GM21825 (cell line): ENCODE measurements at regions not wholly inside any gene's neighbourhood (a gene's known extent, or its start where the extent isn't known, plus 50 kb on each side); places are given as distances from the start of the nearest gene placed in this dataset.
"Not testable (repeated sequence)": the region's sequence is repeated elsewhere in the genome, so short reads cannot be mapped to it uniquely, and the experiment has no call there.

Source experiments
- ATAC-seq: cut with Tn5 transposase; IDR thresholded peaks from one replicate; pipeline ENCODE4 v1.9.1; 2021; ENCODE audit warnings: mild to moderate bottlenecking, moderate library complexity; ENCODE audit not compliant: unreplicated experiment

DNA sequence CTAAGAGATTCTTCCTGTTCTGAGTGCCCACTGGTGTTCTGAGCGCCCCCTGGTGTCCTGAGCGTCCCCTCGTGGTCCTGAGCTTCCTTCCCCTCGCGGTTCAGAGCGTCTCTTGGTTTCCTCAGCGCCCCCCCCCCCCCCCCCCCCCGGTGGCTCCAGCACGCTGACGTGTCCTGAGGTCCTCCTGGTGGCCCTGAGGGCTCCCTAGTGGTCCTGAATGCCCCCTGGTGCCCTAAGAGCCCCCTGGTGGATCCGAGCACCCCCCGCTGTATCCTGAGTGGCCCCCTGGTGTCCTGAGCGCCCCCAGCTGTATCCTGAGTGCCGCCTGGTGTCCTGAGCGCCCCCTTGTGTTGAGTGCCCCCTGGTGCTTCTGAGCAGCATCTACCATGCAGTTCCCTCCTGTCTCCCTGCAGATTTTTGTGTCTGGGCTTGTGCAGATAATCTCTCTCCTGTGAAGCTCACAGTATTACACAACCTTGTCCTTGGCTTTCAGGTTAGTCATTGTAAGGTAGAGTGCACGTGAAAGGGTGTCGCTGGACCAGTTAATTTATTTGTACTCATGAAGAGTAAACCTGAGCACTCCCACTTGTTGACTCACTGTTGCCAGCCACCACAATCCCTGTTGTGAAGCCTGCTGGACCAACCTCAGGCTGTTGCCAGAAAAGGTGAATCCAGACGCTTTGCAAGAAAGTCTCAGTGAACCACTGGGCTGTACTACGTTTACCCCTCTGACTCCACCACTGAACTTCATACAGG lies 1168.4 kb downstream of the TMEM121 start:
- ATAC-seq: peak; percentile 59

DNA sequence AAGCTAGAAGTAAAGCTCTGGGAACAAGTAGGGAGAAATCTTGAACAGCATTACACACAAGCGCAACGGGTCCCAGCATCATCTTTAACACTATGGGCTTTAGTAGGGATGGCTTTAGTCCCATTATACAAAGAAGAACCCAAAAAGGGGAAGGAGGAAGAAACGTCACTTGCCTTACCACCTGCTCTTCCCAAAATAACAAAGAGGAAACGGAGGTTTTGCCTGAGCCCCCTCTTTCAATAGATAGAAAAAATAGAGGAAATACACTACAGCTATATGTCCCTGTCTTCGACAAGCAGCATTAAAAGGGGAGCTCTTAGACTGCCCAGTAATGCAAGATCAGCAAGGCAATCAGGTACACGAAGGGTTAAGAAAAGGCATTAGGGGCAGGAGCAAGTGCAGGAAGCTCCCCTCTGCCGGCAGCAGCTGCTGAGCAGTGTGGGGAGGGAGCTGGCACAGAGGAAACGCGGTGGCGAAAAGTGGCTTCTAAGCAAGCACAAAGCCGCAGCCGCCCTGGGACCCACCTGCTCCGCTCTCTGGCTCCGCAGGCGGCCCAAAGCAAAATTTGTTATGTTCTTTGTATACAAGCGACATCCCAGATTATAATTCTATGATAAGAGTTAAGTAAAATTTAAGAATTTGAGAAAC lies 1172.4 kb downstream of the TMEM121 start:
- ATAC-seq: not testable (repeated sequence)

DNA sequence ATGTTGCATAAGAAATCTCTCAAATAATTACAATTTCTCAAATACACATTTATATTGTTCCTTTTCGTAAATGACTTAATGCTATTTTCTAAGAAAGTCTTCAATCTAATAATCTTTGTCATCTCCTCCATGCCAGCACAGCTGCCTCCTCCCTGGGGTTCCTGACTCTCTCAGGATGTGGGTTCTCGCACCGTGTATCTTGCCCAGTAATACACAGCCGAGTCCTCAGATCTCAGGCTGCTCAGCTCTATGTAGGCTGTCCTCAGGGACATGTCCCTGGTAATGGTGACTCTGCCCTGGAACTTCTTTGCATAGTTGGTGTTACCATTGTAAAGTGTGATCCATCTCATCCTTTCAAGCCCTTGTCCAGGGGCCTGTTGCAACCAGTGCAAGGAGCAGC lies 1177.3 kb downstream of the TMEM121 start:
- ATAC-seq: not testable (repeated sequence)

DNA sequence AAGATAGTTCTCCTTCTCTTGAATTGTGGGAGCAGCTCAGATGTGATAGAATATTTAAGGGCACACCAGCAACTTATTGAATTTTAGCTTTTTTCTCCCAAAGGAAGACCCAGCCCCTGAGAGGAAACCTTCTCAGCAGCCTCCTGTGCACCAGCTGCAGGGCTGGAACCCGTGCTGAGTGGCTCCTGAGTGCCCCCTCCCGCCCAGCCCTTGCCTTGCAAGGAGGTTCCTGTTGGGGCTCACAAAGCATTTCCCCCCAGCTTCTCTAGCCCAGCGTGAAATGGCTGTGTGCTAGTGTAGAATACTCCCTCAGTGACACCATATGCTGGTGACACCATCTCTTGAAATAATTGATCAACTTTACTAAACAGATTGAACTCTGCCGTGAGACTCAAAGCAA lies 1180.1 kb downstream of the TMEM121 start:
- ATAC-seq: not testable (repeated sequence)

DNA sequence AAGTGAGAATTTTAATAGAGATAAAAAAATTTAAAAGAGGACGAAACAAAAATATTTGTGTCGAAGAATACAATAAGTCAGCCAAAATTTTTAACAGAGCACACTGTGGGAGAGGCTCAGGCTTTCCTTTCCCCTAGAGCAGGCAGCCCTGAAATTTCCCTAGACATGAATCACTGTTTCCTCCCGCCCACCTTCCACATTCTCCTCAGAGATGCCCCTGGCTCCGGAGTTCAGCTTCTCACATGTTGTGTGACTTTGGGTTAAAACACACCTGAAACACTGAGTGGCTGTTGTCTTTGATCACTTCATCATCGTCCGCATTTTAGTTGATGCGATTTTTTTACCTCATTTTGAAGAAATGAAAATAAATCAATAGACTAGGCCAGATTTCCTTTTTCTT lies 1183.8 kb downstream of the TMEM121 start:
- not testable (repeated sequence) for ATAC-seq

DNA sequence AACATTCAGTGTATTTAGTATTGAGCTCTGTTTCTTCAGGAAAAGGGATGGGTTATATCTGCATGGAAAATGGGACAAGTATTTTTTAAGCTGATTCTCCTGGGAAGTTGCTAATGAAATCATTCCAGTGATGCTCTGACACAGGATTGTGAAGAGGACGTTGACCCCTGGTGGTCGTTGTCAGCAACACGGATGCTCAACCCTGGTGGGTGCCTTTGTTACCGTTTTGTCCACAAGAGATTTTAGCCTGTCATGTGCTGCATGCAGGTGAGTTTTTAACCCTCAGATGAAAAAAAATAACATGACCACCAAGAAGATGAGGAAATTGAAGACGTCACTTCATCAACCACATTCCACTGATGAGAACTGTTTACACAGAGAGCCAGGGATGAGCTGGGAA lies 1186.1 kb downstream of the TMEM121 start:
- not testable (repeated sequence) for ATAC-seq

DNA sequence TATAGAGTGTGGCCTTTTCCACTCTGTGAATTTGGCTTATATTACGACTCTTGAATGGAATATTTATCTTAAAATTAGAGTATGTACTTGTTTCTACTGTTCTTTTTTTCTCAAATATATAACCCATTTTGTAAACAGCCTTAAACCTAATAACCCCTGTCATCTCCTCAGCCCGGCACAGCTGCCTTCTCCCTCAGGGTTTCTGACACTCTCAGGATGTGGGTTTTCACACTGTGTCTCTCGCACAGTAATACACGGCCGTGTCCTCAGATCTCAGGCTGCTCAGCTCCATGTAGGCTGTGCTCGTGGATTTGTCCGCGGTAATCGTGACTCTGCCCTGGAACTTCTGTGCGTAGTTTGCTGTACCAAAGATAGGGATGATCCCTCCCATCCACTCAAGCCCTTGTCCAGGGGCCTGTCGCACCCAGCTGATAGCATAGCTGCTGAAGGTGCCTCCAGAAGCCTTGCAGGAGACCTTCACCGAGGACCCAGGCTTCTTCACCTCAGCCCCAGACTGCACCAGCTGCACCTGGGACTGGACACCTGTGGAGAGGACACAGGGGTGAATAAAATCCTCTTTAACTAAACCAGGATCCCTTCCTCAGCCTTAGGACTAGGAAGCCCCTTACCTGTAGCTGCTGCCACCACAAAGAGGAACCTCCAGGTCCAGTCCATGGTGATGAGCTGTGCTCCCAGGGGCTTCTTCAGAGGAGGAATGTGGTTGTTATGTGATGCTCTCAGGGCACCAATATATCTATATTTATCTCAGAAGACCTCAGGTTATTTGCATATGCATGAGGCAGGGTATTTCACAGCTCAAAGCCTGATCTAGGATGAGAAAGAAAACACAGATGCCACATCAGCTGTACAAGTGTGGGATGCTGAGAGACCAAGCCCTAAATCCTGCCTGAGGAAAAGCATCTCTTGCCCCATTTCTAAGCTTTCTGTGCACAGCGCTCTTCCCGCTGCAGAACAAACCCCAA lies 1188.4 kb downstream of the TMEM121 start:
- ATAC-seq: not testable (repeated sequence)

DNA sequence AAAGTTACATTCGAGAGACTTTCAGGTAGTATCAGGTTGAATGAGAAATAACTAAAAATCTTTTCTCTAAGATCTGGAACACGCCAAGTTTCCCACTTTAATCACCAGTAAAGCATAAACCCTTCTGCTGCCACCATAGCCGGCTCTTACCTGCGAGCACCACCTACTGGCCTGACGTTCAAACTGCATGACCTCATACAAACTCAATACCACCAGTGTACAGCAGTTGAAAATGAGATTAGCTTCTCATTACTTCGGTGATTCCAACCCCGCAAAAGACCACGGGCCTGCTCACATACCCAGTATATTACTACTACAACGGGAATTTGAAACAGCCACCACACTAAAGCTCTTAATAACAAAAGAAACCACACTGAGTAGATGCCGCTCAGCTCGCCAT lies 1191.2 kb downstream of the TMEM121 start:
- not testable (repeated sequence) for ATAC-seq

DNA sequence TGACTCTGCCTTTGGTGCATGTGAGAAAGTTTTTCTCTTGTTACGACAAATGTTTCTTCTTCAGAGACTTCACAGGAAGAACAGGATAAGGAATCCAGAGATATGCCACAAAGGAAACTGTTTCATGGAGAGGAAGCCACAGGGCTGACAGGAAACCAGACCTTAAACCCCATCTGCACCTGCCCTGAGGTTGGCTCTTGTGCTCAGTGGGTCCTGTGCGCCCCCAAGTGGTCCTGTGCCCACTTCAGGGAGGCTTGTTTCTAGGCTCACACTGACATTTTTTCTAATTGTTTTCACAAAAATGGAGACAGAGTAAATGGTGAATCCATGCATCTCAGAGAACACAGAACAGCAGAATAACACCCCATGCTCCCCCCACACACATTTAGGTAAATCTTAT lies 1193.5 kb downstream of the TMEM121 start:
- ATAC-seq: not testable (repeated sequence)

DNA sequence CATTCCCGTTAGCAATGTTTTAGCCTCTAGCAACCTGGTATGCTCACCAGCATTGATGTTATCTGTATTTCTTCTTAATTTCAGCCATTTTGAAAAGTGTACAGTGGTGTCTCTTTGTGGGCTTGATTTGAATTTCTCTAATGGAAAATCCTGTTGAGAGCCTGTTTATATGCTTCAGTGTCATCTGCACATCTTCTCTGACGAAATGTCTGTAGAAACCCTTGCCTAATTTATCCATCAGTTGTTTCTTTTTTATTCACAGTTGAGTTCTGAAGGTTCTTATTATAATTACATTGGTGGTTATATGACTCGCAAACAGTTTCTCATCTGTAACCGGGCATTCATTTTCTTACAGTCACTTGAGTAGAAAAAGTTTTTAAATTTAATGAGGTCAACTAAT lies 1195.5 kb downstream of the TMEM121 start:
- not testable (repeated sequence) for ATAC-seq

DNA sequence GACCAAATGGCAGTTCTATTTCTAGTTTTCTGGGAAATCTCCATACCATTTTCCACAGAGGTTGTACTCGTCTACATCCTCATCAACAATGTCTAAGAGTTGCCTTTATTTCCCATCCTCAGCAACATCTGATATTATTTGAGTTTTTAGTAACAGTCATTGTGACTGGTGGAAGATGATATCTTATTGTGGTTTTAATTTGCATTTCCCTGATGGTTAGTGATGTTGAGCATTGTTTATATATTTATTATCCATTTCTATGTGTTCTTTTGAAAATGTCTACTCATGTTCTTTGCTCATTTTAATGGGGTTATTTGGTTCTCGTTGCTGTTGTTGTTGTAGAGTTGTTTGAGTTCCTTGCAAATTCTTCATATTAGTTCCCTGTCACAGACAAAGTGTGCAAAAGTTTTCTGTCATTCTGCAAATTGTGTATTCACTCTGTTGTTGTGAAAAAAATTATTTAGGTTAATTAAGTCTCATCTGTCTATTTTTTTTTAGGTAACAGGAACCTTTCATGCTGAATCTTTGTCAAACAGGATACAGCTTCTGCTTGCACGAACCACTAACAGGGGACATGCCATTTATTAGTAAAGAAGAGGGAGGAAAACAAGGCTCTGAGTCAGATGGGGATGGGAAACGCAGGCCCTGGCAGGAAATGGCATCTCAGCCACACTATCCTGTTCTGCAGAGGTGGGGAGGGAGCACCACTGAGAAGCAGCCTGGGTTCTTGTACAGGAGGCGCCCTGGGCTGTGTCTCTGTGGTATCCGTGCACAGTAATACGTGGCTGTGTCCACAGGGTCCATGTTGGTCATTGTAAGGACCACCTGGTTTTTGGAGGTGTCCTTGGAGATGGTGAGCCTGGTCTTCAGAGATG lies 1196.7 kb downstream of the TMEM121 start:
- not testable (repeated sequence) for ATAC-seq

DNA sequence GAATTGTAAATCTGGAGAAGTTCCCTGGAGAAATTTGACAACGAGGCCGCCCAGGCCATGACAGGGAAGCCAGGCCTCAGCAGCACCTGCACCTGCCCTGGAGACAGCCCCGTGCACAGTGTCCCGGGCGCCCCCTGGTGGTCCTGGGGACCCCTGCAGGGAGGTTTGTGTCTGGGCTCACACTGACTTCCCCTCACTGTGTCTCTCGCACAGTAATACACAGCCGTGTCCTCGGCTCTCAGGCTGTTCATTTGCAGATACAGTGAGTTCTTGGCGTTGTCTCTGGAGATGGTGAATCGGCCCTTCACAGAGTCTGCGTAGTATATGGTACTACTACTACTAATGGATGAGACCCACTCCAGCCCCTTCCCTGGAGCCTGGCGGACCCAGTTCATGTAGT lies 1201.6 kb downstream of the TMEM121 start:
- not testable (repeated sequence) for ATAC-seq

DNA sequence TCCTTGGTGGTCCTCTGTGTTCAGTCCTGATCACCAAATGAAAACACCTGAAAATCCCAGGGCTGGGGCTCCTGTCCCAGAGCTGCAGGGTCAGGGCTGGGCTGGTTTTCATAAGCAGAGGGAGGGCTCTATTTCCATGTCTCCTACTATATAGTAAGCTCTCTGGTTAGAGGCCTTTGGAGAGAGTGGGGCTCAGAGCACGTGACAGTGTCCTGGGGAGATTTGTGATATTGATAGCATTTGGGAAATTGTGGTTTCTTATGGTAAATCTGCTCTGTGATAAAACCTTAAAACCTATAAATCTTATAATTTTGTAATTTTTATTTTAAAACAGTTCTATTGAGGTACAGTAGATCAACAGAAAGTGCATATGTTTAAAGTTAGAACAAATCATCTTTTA lies 1202.2 kb downstream of the TMEM121 start:
- no peak for ATAC-seq

DNA sequence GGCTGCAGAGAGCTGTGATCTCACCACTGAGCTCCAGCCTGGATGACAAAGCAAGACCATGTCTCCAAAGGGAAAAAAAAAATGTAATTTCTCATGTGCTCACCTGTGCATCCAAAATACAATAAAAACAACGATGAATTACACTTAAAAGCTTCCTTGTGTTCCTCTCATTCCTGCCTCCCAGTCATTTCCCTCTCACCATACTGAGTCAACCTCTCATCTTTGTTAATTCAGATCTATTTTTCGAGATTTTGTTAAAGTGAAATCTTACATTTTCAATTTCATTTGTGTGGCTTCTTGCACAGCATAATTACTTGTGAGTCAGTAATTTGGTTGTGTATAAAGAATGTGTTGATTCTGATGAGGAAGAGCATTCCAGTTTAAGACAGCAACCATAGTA lies 1203.2 kb downstream of the TMEM121 start:
- ATAC-seq: no peak

DNA sequence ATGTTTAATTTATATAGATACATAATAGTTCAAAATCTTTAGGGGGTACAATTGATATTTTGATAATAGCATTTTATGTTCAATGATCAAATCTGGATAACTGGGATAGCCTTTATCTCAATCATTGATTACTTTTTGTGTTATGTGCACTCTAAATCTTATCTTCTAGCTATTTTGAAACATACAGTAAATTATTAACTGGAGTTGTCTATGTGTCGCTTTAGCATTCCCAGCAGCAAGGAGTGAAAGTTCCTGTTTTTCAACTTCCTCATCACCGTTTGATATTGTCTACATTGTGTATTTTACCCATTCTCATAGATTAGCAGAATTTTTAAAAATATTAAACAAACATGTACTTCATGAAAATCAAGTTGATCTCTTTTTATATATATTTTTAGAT lies 1207.4 kb downstream of the TMEM121 start:
- ATAC-seq: no peak

DNA sequence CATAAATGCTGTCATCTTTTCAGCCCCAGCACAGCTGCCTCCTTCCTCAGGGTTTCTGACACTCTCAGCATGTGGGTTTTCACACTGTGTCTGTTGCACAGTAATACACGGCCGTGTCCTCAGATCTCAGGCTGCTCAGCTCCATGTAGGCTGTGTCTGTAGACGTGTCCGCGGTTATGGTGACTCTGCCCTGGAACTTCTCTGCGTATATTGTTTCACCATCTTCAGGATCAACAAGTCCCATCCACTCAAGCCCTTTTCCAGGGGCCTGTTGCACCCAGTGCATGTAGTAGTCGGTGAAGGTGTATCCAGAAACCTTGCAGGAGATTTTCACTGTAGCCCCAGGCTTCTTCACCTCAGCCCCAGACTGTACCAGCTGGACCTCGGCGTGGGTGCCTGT lies 1210.6 kb downstream of the TMEM121 start:
- no peak for ATAC-seq

DNA sequence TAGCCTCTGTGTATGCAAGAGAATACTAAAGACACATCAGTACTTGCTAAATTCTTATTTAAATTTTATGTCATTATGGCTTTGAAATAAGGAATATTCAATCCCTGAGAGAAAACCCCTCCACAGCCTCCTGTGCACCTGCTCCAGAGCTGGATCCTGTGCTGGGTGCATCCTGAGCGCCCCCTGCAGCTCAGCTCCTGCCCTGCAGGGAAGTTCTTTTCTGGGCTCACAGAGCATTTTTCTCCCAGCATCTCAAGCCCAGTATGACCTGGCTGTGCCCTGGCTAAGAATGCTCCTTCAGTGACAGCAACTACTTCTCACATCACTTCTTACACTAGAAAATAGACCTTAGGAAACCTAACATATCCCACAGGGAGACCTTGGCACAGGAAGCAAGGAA lies 1211.7 kb downstream of the TMEM121 start:
- ATAC-seq: no peak

DNA sequence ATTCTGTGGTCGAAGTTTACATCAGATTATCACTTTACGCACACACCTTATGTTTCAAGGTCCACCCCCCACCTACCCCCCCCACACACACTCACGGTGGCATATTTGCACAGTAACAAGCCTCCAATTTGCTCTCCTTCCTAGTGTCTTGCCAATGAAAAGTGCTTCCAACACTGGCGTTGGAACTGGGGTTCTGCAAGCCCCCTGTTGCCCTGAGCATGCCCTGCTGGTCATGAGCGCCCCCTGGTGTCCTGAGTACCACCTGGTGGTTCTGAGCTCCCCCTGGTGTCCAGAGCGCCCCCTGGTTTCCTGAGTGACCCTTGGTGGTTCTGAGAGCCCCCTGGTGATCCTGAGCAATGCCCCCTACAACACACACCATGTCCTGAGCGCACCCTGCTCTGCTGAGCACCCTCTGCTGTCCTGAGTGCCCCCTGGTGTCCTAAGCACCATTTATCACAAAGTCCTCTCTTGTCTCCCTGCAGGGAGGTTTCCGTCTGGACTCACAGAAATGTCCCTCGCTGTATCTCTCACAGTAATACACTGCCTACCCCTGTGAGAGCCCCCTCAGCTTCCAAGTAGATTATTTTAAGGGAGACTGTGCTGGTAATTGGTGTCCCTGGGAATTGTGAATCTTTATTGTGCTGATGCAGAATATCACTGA lies 1212.3 kb downstream of the TMEM121 start:
- ATAC-seq: not testable (repeated sequence)

DNA sequence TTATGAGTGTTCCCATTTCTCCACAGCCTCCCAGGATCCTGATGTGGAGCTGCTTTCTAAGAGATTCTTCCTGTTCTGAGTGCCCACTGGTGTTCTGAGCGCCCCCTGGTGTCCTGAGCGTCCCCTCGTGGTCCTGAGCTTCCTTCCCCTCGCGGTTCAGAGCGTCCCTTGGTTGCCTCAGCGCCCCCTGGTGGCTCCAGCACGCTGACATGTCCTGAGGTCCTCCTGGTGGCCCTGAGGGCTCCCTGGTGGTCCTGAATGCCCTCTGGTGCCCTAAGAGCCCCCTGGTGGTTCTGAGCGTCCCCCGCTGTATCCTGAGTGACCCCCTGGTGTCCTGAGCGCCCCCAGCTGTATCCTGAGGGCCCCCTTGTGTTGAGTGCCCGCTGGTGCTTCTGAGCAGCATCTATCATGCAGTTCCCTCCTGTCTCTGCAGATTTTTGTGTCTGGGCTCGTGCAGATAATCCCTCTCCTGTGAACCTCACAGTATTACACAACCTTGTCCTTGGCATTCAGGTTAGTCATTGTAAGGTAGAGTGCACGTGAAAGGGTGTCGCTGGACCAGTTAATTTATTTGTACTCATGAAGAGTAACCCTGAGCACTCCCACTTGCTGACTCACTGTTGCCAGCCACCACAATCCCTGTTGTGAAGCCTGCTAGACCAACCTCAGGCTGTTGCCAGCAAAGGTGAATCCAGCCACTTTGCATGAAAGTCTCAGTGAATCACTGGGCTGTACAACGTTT lies 1214.9 kb downstream of the TMEM121 start:
- not testable (repeated sequence) for ATAC-seq
